Suppressor macrophage treated with lipopolysaccharide for 1 hour (primary cell): ENCODE measurements at regions not wholly inside any gene's neighbourhood (a gene's known extent, or its start where the extent isn't known, plus 50 kb on each side); places are given as distances from the start of the nearest gene placed in this dataset.
"Not testable (repeated sequence)": the region's sequence is repeated elsewhere in the genome, so short reads cannot be mapped to it uniquely, and the experiment has no call there.

Source experiments
- DNase-seq, 3 donors: peaks; one replicate each; pipeline ENCODE4 v3.0.0-alpha.2; 2020 to 2022

- DNase-seq, result no peak
Observed at GRCh38 chrX:77003956-77004355, 443.2 kb upstream of the FGF16 start.

DNA sequence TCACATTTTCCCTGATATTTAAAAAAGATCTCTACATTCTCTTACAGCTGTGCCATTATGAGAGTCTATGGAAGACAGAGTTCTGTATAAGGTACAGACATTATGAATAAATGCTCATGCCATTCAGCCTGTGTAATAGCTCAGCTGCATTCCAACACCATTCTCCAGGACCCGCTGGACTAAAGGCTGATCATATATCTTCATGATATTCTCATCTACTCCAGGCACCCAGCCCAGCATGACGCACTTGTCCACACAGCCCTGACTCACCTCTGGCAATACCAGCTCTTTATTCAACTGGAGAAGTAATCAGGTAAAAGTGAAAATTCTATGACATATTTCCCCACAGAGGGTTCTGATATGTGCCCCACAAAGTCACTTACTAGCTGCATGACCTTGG lies 437.5 kb upstream of the FGF16 start:
- no peak for DNase-seq

DNA sequence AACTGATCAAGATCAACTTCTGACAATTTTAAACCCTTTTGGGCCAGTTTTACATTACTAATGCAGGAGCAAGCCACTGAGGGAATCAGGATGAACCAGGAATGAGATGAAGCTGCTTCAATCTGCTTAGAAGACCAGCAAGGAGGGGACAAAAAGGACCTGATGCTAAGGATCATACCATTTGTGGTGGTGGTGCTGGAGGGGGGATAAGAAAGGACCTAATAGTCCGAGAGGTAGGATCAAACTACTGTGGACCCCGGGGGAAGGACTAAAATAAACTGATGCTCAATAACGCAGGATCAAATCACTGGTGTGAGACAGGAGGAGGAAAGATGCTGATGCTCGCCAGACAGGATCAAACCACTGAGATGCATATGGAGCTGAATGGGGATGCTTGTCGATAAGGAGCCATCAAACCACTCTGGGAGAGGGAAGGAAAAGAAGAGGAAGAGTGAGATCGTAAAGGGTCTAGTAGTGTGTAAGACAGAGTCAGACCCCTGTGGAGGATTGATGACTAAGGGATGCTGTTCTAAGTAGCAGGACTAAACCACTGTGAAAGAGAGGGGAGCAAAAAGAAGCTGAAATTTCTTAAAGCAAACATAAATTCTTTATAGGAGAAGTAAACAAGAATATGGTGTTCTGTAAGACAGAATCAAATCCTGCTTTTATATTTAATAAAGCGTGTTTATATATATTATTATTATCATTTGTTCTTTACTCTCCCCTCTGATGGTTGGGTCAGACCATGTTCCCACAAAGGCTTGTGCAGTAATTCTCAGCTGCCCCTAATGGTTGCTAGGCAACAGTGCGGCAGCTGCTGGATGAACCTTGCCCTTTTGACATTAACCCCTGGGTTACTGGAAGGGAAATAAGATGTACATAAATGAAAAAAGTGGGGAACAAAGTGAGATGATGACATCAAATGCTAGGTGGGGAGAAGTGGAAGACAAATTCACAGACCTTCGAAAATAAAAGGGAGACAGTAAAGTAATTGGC lies 432.5 kb upstream of the FGF16 start:
- DNase-seq, result no peak

GRCh38 chrX:77017093-77017492 lies 430.1 kb upstream of the FGF16 start:
- DNase-seq, result no peak

DNA sequence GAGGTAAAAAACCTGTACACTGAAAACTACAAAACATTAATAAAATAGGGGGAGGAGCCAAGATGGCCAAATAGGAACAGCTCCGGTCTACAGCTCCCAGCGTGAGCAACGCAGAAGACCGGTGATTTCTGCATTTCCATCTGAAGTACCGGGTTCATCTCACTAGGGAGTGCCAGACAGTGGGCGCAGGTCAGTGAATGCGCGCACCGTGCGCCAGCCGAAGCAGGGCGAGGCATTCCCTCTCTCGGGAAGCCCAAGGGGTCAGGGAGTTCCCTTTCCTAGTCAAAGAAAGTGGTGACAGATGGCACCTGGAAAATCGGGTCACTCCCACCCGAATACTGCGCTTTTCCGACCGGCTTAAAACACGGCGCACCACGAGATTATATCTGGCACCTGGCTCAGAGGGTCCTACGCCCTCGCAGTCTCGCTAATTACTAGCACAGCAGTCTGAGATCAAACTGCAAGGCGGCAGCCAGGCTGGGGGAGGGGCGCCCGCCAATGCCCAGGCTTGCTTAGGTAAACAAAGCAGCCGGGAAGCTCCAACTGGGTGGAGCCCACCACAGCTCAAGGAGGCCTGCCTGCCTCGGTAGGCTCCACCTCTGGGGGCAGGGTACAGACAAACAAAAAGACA lies 400.9 kb upstream of the FGF16 start:
- not testable (repeated sequence) for DNase-seq

DNA sequence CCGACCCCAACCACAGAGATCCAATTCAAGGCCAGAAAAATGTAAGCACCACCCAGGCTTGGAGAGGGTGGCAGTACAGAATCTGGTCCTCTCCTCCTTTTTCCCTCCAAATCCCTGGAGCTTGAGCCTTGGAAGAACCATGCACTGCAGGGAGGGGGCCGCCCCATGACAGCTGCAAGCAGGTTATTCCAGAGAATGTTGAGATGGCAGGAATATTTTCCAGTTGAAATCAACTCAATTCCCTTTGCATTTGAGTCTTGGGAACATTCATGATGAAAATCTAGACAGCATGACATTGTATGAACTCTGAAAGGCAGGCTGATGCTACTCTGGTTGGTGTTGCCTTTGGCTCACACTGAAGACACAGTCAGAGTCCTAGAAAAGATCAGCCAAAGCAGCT lies 386.6 kb upstream of the FGF16 start:
- DNase-seq, result no peak

GRCh38 chrX:77061022-77061421 lies 386.2 kb upstream of the FGF16 start:
- DNase-seq, result no peak

GRCh38 chrX:77061545-77061944 lies 385.6 kb upstream of the FGF16 start:
- no peak for DNase-seq

DNA sequence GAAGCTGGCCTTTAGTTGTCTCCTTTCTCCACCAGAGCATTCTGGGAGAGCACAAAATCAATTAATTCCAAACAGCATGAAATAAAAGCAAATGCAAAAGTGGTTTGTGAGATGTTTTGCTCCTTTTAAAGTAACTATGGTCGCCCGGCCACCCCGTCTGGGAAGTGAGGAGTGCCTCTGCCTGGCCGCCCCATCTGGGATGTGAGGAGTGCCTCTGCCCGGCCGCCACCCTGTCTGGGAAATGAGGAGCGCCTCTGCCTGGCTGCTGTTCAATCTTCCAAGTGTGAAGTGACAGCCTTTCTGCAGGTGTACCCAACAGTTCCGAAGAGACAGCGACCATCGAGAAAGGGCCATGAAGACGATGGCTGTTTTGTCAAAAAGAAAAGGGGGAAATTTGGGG lies 381.3 kb upstream of the FGF16 start:
- DNase-seq, result no peak

GRCh38 chrX:77070202-77070918 lies 376.8 kb upstream of the FGF16 start:
- no peak for DNase-seq

DNA sequence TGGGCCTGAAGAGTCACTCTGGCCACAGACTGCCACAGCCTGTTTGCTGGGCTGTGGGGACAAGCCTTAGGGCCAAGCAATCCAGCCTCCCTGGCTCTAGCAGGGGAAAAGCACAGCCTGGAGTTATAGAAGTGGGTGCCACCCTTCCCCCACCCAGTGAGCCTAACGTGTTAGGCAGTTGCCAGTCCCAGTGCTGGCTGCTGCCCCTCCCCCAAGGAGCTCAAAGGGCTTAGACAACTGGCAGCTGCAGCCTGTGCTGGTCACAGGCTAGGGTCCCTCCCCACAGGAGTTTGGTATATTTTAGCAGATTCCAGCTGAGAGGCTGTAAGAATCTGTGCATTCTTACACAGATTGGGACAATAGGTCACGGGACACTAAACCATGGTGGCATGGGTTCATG lies 370.3 kb upstream of the FGF16 start:
- DNase-seq, result no peak

DNA sequence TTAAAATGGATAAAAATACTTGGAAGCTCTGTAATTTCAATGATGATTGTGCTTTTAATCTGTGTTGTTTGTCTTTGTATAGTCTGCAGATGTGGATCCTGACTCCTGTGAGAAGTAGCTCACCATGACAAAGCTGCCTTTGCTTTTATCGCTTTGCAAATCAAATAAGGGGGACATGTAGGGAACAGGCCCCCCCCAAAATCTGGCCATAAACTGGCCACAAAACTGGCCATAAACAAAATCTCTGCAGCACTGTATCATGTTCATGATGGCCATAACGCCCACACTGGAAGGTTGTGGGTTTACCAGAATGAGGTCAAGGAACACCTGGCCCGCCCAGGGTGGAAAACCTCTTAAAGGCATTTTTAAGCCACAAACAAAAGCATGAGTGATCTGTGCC lies 366.0 kb upstream of the FGF16 start:
- DNase-seq, result not testable (repeated sequence)

GRCh38 chrX:77085372-77085771 lies 361.8 kb upstream of the FGF16 start:
- DNase-seq, result no peak

GRCh38 chrX:77087529-77088169 lies 359.5 kb upstream of the FGF16 start:
- DNase-seq, result no peak

- DNase-seq, result no peak
Observed at GRCh38 chrX:77088233-77088632, 359.0 kb upstream of the FGF16 start.

DNA sequence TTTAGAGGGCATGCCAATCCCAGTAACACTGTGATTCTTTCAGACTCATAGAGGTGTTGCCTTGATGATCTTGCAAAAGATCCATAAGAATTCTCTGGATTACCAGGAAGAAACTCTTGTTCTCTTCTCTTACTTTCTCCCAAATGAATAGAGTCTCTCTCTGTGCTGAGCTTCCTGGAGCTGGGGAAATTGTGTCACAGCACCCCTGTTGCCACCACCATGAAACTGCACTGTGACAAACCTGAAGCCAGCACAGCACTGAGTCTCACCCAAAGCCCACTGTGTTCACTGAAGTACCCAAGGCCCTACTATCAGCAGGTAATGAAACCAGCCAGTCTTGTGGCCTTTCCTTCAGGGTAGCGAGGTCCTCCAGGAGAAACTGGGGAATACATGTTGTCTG lies 332.7 kb upstream of the FGF16 start:
- no peak for DNase-seq

- no peak for DNase-seq
Observed at GRCh38 chrX:77118686-77119085, 328.5 kb upstream of the FGF16 start.

- no peak for DNase-seq
Observed at GRCh38 chrX:77119706-77120105, 327.5 kb upstream of the FGF16 start.

GRCh38 chrX:77123917-77124316 lies 323.3 kb upstream of the FGF16 start:
- DNase-seq, result not testable (repeated sequence)

GRCh38 chrX:77127571-77127970 lies 319.6 kb upstream of the FGF16 start:
- DNase-seq, result not testable (repeated sequence)

DNA sequence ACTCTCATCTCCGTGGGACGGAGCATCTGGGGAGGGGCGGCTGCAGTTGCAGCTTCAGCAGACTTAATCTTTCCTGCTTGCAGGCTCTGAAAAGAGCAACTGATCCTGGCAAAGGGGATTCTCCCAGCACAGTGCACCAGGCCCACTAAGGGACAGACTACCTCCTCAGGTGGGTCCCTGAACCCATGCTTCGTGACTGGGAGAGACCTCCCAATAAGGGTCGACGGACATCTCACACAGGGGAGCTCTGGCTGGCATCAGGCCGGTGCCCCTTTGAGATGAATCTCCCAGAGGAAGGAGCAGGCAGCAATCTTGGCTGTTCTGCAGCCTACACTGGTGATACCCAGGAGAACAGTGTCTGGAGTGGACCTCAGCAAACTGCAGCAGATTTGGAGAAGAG lies 303.3 kb upstream of the FGF16 start:
- no peak for DNase-seq

DNA sequence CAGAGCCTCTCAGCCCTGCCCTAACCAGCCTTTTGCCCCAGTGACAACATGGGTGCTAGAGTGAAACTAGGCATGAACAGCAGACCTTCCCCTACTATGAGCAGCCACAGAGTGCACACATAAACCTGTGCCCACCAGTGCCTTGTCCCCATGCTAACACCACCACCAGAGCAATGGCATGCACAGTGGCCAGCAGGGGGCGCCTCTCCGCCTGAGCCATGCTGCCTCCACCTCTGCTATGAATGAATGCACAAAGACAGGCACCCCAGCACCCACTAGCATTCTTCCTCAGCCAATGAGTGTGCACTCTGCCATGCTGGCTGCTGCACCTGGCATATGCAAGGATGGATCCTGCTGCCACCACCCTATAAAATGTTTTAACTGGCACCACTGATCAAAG lies 286.9 kb upstream of the FGF16 start:
- DNase-seq, result peak in 1 of 3 donors; percentile 19

DNA sequence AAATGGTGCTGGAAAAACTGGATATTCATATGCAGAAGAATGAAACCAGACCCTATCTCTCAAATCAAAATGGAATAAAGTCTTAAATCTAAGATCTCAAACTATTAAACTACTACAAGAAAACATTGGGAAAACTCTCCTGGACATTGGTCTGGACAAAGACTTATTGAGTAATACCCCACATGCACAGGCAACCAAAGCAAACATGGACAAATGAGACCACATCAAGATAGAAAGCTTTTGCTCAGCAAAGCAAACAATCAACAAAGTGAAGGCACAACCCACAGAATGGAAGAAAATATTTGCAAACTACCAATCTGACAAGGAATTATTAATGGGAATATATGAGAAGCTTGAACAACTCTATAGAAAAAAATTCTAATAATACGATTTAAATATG lies 284.4 kb upstream of the FGF16 start:
- DNase-seq, result no peak
